HG03064 (cell line): ENCODE measurements at regions not wholly inside any gene's neighbourhood (a gene's known extent, or its start where the extent isn't known, plus 50 kb on each side); places are given as distances from the start of the nearest gene placed in this dataset.
"Not testable (repeated sequence)": the region's sequence is repeated elsewhere in the genome, so short reads cannot be mapped to it uniquely, and the experiment has no call there.

Source experiments
- ATAC-seq: cut with Tn5 transposase; IDR thresholded peaks from one replicate; pipeline ENCODE4 v1.9.1; 2021; ENCODE audit warnings: low read depth; ENCODE audit not compliant: unreplicated experiment

DNA sequence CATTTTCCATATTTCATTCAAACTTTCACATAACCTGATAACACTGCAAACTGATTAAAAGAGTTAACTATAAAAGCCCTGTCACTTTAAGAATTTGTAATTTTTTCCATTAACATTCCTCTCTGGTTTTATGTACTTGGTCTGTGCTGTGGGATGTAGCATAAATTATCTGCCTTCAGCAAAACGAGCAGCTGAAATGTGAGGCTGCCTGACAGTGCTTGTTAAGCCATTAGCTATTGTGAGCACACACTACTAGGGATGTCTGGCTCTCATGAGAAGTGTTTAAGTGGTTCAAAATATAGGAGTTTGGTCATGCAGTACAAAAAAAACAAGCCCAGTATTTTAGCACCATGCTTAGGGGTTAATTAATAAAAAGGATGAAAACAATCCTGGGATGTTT, 63.0 kb downstream of the HOXA1 start:
- ATAC-seq = no peak

- ATAC-seq = peak; percentile 63
Observed at GRCh38 chr7:27031289-27032172, 64.3 kb downstream of the HOXA1 start.

DNA sequence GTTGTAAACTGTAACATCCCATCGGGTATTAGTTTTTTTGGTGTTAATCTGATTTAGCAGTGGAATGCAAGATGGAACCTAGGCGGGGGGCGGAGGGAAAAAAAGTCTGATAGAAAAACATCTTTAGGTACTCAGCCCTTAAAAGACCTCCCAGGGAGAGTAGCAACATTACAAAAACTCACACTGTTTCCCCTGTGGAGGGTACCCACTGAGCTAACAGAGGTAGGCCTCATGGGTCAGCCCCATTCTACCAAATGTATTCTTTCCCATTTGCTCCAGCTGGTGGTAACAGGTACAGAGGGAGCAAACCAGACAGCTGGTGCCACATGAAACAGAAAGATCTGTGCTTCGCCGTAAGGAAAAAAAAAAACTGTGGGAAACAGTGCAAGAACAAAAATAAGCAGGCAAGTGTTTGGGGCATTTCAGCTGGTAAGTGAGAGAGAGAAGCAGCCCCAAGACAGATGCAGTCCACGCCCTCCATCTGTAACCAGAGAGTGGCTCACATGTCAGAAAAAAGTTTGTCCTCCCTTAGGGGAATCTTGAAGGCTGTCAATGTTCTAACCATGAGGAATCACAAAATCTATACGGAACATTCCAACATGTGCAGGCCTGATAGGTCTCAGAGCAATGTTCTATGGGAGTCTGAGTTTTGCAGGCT, 65.3 kb downstream of the HOXA1 start:
- ATAC-seq = no peak

DNA sequence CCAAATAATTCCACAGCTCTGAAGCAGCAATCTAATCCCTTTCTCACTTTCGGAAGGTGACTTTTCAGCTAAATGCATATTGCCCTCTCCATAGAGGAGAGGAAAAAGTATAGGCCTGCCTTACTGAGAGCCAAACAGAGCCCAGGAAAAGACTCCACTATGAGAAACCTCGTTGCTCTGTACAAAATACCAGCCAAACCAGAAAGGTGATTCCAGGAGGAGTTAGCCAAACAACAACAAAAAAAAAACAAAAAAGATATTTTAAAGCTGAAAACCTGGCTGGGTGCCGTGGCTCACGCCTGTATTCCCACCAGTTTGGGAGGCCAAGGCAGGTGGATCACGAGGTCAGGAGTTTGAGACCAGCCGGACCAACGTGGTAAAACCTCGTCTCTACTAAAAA, 70.5 kb downstream of the HOXA1 start:
- ATAC-seq = no peak

GRCh38 chr7:27010068-27010467, 85.7 kb downstream of the HOXA1 start:
- no peak for ATAC-seq

- ATAC-seq = no peak
Observed at GRCh38 chr7:27000496-27000895, 95.3 kb downstream of the HOXA1 start.

DNA sequence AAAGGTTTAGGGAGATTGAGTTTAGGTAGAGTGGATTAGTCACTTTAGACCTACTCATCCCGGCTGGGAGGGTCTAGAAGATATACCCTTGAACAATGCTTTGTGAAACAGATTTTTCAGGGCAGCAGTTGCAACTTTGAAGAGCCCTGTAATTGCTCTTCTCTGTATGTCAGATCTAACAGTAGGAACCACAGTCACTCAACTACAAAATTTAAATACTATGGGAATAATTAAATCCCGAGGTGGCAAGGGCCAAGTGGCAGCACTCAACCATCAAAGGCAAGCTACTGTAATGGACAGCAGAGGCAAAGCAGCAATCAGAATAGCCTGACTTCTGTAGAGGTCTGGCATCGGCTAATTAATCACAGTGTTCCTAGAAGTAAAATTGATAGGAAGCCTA, 97.5 kb downstream of the HOXA1 start:
- not testable (repeated sequence) for ATAC-seq

GRCh38 chr7:26995666-26996065, 100.1 kb downstream of the HOXA1 start:
- no peak for ATAC-seq

DNA sequence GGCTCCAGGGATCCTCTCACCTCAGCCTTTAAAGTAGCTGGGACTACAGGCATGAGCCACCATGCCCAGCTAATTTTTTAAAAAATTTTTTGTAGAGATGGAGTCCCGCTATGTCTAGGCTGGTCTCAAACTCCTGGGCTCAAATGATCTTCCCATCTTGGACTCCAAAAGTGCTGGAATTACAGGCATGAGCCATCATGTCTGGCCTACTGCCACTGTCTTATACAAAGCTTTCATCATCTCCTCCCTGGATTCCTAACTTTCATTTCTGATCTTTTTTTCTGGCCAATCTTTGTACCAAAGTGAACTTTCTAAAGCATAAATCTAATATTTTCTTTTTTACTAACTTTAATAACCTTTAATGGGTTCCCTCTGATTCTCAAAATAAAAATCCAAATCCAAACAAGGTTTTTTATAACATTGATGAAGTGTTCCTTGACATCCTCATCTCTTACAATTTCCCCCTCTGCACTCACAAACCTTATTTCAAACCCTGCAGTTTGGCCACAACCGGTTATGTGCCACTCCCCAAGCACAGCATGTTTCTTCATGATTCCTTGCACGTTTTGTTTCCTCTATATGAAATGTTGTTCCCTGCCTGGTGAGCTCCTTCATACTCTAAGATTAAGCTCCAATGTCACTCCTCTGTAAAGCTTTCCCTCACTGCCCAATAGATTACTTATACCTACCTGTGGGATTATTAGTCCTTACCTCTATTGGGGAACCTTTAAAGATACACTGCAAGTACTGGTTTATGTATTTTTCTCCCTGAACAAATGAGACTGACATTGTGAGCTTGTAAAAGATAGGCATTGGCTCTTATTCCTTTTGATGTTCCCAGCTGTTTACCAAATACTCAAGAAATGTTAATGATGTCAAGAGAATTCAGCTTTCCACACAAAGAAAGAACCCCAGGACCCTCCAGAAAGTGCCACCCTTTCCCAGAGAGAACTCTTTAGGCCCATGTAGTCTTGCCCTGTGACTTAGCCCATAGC, 101.7 kb downstream of the HOXA1 start:
- no peak for ATAC-seq

- no peak for ATAC-seq
Observed at GRCh38 chr7:26992670-26993069, 103.1 kb downstream of the HOXA1 start.

DNA sequence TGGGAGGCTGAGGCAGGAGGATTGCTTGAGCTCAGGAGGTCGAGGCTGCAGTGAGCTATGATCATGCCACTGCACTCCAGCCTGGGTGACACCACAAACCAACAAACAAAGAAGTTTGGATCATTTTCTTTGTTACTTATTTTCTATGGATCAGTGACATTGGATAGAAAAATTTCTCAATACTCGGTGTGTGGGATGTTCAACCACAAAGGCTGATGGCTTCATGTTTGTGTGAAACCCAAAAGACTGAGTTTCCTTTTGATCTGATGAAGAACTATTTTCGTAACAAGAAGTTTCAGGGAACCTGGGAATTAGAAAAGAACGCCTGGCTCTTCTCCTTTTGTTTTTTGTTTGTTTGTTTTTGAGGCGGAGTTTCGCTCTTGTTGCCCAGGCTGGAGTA, 104.0 kb downstream of the HOXA1 start:
- ATAC-seq = no peak

- ATAC-seq = no peak
Observed at GRCh38 chr7:26989897-26990670, 105.7 kb downstream of the HOXA1 start.

GRCh38 chr7:26988836-26989374, 106.9 kb downstream of the HOXA1 start:
- no peak for ATAC-seq

GRCh38 chr7:26987338-26987737, 108.5 kb downstream of the HOXA1 start:
- ATAC-seq = no peak

DNA sequence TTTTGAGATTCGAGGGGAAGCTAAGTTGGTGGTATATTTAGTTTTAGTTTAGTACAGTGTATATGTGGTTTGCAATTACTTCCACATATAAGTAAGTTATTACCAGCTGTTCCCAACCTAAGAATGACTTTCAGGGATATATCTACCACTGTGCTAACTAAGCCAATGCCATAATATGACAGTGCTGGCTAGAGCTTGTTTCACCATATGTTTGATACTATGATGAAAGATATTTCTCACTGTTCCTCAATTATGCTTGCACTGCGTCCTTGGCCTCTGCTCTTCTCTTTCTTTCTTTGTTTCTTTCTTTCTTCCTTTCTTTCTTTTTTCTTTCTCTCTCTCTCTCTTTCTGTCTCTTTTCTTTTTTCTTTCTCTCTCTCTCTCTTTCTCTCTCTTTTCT, 113.8 kb upstream of the SKAP2 start:
- ATAC-seq = no peak

- no peak for ATAC-seq
Observed at GRCh38 chr7:26976840-26977239, 112.5 kb upstream of the SKAP2 start.

GRCh38 chr7:26971924-26972323, 107.5 kb upstream of the SKAP2 start:
- ATAC-seq = not testable (repeated sequence)

DNA sequence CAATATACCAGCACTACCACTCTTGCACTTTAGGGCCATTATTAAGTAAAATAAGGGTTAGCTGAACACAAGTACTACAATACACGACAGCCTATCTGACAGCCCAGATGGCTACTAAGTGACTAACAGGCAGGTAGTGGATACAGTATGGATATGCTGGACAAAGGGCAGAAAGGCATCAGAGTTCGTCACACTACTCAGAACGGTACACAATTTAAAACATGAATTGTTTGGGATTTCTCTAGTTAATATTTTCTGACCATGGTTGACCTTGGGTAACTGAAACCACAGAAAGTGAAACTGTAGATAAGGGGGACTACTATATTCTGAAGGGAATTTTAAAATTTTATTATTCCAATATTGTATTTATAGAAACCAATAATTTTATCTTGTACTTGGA, 101.3 kb upstream of the SKAP2 start:
- ATAC-seq = no peak

DNA sequence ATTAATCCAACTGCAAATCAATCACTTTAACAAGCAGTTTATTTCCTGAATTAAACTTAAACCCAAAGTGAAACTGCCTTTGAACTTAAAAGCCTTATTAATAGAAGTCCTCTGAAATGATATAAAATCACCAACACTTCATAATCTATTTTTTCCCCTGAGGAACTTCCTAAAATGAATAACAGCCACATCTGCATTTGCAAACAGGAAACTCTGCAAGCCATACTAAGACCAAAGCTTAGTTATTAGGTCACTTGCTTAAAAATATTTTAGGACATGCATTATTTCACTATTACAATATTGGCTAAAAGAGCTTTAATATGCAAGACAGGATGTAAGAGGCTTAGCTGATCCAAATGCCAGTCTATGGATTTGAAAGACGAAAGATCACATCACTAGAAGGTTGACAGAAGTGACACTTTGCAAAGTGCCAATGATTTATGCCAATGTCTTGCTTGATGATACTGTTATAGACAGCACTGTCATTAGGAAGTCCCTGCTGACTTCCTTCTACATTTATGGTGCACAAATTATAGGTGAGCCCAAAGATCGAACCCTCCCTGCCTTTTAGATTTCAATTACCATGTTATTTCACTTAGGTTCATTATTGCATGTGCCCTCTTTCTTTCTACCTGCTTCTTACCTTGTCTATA, 99.9 kb upstream of the SKAP2 start:
- no peak for ATAC-seq
